ENCODE measurements at regions not wholly inside any gene's neighbourhood (a gene's known extent, or its start where the extent isn't known, plus 50 kb on each side); places are given as distances from the start of the nearest gene placed in this dataset.

DNA sequence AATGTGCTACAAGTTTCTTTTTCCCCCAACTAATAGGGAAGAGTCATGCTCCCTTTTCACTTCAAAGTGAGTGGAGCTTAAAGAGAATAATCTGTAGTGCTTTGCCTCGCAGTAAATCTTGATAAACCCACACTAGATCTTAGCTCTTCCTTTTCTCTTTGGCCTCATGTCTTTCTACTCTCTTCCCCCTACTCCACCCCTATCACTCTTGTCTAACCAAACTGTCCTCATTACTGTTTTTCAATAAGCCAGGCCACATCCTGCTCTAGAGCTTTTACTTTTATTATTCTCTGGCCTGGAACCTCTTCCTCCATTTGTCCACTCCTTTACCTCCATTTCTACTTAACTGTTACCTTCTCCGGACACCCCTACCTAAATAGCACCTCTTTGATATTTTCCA lies 291.0 kb upstream of the SATB1 start:
- ChIA-PET POLR2A (ENCODE audit: low non-redundant PET) (no interaction called here), CTCF (no interaction called here)
- no peaks in the 10 kb centered on the region for H3K27me3 ChIP-seq (replicated peaks; ENCODE audit: insufficient read depth, low read depth, low read length, poor library complexity)
- H3K9me3 ChIP-seq (ENCODE audit: low read depth, low read length, poor library complexity, severe bottlenecking), result no peaks in the 10 kb centered on the region
- H3K36me3 ChIP-seq (ENCODE audit: insufficient read depth, low read length, poor library complexity, severe bottlenecking), result no peaks in the 10 kb centered on the region
- H3K4me3 ChIP-seq (ENCODE audit: low read depth, low read length, poor library complexity, severe bottlenecking), result no peak overlapping the region
- H3K27ac ChIP-seq (ENCODE audit: low read depth, low read length, poor library complexity, severe bottlenecking), result no peak overlapping the region
- intact Hi-C loops (cut with micrococcal nuclease; ENCODE audit: unreplicated experiment), result no loop called here
- no peaks in the 10 kb centered on the region for H3K4me1 ChIP-seq (ENCODE audit: insufficient read depth, low read length, poor library complexity, severe bottlenecking)
- no TSS peak for BruUV-seq (replicated peaks)
- no peak for DNase-seq (ENCODE audit: low spot score)
- TF ChIP-seq, protein P1, sequence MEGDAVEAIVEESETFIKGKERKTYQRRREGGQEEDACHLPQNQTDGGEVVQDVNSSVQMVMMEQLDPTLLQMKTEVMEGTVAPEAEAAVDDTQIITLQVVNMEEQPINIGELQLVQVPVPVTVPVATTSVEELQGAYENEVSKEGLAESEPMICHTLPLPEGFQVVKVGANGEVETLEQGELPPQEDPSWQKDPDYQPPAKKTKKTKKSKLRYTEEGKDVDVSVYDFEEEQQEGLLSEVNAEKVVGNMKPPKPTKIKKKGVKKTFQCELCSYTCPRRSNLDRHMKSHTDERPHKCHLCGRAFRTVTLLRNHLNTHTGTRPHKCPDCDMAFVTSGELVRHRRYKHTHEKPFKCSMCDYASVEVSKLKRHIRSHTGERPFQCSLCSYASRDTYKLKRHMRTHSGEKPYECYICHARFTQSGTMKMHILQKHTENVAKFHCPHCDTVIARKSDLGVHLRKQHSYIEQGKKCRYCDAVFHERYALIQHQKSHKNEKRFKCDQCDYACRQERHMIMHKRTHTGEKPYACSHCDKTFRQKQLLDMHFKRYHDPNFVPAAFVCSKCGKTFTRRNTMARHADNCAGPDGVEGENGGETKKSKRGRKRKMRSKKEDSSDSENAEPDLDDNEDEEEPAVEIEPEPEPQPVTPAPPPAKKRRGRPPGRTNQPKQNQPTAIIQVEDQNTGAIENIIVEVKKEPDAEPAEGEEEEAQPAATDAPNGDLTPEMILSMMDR (conservative IDR thresholded peaks at IDR 0.05; ENCODE audit: low read depth, low read length), result no peak
- TF ChIP-seq EZH2 (IDR thresholded peaks at IDR 0.05; ENCODE audit: borderline replicate concordance, low read depth, low read length, poor library complexity, severe bottlenecking), result no peak

GRCh38 chr3:18715208-18715607 lies 290.1 kb upstream of the SATB1 start:
- no peak for DNase-seq (ENCODE audit: low spot score)
- no TSS peak for BruUV-seq (replicated peaks)
- ChIA-PET POLR2A (ENCODE audit: low non-redundant PET) (no interaction called here), CTCF (no interaction called here)
- H3K9me3 ChIP-seq (ENCODE audit: low read depth, low read length, poor library complexity, severe bottlenecking), result no peaks in the 10 kb centered on the region
- H3K36me3 ChIP-seq (ENCODE audit: insufficient read depth, low read length, poor library complexity, severe bottlenecking), result no peaks in the 10 kb centered on the region
- H3K4me3 ChIP-seq (ENCODE audit: low read depth, low read length, poor library complexity, severe bottlenecking), result no peak overlapping the region
- TF ChIP-seq, protein P1 (conservative IDR thresholded peaks at IDR 0.05; ENCODE audit: low read depth, low read length), result no peak
- no peak for TF ChIP-seq EZH2 (IDR thresholded peaks at IDR 0.05; ENCODE audit: borderline replicate concordance, low read depth, low read length, poor library complexity, severe bottlenecking)
- no peak overlapping the region for H3K27ac ChIP-seq (ENCODE audit: low read depth, low read length, poor library complexity, severe bottlenecking)
- no peaks in the 10 kb centered on the region for H3K27me3 ChIP-seq (replicated peaks; ENCODE audit: insufficient read depth, low read depth, low read length, poor library complexity)
- no peaks in the 10 kb centered on the region for H3K4me1 ChIP-seq (ENCODE audit: insufficient read depth, low read length, poor library complexity, severe bottlenecking)
- intact Hi-C loops (cut with micrococcal nuclease; ENCODE audit: unreplicated experiment), result no loop called here

GRCh38 chr3:18713577-18713951 lies 288.4 kb upstream of the SATB1 start:
- intact Hi-C loops (cut with micrococcal nuclease; ENCODE audit: unreplicated experiment), result no loop called here
- CTCF ChIA-PET, result no interaction called here

More at GRCh38 chr3:18713577-18713951, 288.4 kb upstream of the SATB1 start:
- Histone ChIP-seq H3K27me3 (replicated peaks; ENCODE audit: insufficient read depth, low read depth, low read length, poor library complexity) (no peaks in the 10 kb centered on the region), H3K9me3 (ENCODE audit: low read depth, low read length, poor library complexity, severe bottlenecking) (no peaks in the 10 kb centered on the region), H3K4me1 (ENCODE audit: insufficient read depth, low read length, poor library complexity, severe bottlenecking) (no peaks in the 10 kb centered on the region), H3K36me3 (ENCODE audit: insufficient read depth, low read length, poor library complexity, severe bottlenecking) (no peaks in the 10 kb centered on the region), H3K27ac (ENCODE audit: low read depth, low read length, poor library complexity, severe bottlenecking) (no peak overlapping the region), H3K4me3 (ENCODE audit: low read depth, low read length, poor library complexity, severe bottlenecking) (no peak overlapping the region)
- POLR2A ChIA-PET (ENCODE audit: low non-redundant PET), result no interaction called here
- no TSS peak for BruUV-seq (replicated peaks)
- TF ChIP-seq, protein P1 (conservative IDR thresholded peaks at IDR 0.05; ENCODE audit: low read depth, low read length), result no peak
- no peak for TF ChIP-seq EZH2 (IDR thresholded peaks at IDR 0.05; ENCODE audit: borderline replicate concordance, low read depth, low read length, poor library complexity, severe bottlenecking)
- DNase-seq (ENCODE audit: low spot score), result no peak
